ENCODE measurements at regions not wholly inside any gene's neighbourhood (a gene's known extent, or its start where the extent isn't known, plus 50 kb on each side); places are given as distances from the start of the nearest gene placed in this dataset.

DNA sequence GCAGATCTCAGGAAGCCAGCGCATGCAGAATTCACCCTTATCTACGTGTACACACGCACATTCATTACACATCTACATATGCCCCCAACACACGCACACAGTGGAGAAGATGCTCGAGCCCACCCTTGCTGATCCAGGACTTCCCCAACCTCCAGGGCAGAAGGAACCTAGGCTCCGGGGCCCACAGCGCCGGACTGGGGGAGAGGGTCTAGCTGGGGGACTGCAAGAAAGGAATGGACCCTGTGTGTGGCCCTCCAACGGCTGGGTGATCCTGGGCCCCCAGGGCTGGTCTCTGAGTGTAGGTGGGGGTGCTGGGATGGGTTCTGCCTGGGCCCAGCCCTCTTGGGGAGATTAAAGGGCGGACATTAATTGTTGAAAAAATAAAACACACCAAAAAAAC is 128.1 kb upstream of the C14orf180 start:
- Histone ChIP-seq H3K27ac (ENCODE audit: low read depth in 1 of 2, low read length in 2 of 2) (no peak overlapping the region), H3K9me3 (ENCODE audit: control insufficient read depth in 1 of 2, insufficient read depth in 1 of 2, low read length in 2 of 2) (peaks cover 7 to 12% of the 10 kb centered on the region in 2 experiments), H3K36me3 (ENCODE audit: insufficient read depth, low read length) (no peaks in the 10 kb centered on the region), H3K4me3 (ENCODE audit: low read length) (no peak overlapping the region), H3K4me1 (ENCODE audit: insufficient read depth, low read length) (no peaks in the 10 kb centered on the region), H3K27me3 (ENCODE audit: control insufficient read depth in 1 of 2, insufficient read depth in 2 of 2, low read length in 2 of 2) (peaks cover 16 to 17% of the 10 kb centered on the region in 2 experiments)
- ATAC-seq (ENCODE audit: poor library complexity) (no peak), DNase-seq (no peak)
- CTCF ChIA-PET = no interaction called here
- POLR2A ChIA-PET = no interaction called here
- intact Hi-C loops (cut with DNase I, micrococcal nuclease) = no loop called here
- Mint-ChIP-seq H3K4me3 (no peak overlapping the region), H3K9me3 (peaks cover 12% of the 10 kb centered on the region), H3K27me3 (peaks cover 41% of the 10 kb centered on the region), H3K4me1 (ENCODE audit: low read depth) (no peaks in the 10 kb centered on the region), H3K36me3 (ENCODE audit: low read depth) (no peaks in the 10 kb centered on the region), H3K27ac (no peak overlapping the region)
- TF ChIP-seq, protein P1, sequence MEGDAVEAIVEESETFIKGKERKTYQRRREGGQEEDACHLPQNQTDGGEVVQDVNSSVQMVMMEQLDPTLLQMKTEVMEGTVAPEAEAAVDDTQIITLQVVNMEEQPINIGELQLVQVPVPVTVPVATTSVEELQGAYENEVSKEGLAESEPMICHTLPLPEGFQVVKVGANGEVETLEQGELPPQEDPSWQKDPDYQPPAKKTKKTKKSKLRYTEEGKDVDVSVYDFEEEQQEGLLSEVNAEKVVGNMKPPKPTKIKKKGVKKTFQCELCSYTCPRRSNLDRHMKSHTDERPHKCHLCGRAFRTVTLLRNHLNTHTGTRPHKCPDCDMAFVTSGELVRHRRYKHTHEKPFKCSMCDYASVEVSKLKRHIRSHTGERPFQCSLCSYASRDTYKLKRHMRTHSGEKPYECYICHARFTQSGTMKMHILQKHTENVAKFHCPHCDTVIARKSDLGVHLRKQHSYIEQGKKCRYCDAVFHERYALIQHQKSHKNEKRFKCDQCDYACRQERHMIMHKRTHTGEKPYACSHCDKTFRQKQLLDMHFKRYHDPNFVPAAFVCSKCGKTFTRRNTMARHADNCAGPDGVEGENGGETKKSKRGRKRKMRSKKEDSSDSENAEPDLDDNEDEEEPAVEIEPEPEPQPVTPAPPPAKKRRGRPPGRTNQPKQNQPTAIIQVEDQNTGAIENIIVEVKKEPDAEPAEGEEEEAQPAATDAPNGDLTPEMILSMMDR (IDR thresholded peaks at IDR 0.05) = no peak

DNA sequence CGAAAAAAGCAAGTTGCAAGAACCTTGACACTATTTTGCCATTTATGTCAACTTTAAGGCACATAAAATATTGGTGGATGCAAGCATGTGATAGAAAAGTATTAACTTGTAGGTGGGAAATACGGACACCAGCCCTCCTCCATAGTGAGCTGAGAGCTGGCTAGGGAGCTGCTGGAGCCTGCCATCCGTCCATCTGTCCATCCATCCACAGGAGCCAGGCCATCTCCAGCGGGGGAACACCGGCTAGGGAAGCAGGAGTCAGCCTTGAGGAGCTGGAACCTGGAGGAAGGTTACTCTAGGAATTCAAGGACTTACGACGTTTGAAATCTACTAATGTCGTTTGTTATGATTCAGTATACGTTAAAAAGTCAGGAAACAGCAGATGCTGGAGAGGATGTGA is 120.7 kb upstream of the C14orf180 start:
- no peaks in the 10 kb centered on the region for H3K36me3 Mint-ChIP-seq (ENCODE audit: low read depth)
- peaks cover 0 to 5% of the 10 kb centered on the region in 2 experiments for H3K9me3 ChIP-seq (ENCODE audit: control insufficient read depth in 1 of 2, insufficient read depth in 1 of 2, low read length in 2 of 2)
- peaks cover 11% of the 10 kb centered on the region for H3K4me1 ChIP-seq (ENCODE audit: insufficient read depth, low read length)
- intact Hi-C loops (cut with DNase I, micrococcal nuclease) = no loop called here
- no peak overlapping the region for H3K4me3 ChIP-seq (ENCODE audit: low read length)
- H3K27ac Mint-ChIP-seq = no peak overlapping the region
- ChIA-PET POLR2A (no interaction called here), CTCF (no interaction called here)
- H3K27me3 ChIP-seq (ENCODE audit: control insufficient read depth in 1 of 2, insufficient read depth in 2 of 2, low read length in 2 of 2) = peaks cover 28 to 30% of the 10 kb centered on the region in 2 experiments
- DNase-seq (no peak), ATAC-seq (ENCODE audit: poor library complexity) (no peak)
- no peak overlapping the region for H3K27ac ChIP-seq (ENCODE audit: low read depth in 1 of 2, low read length in 2 of 2)
- no peak overlapping the region for H3K4me3 Mint-ChIP-seq
- TF ChIP-seq, protein P1 (IDR thresholded peaks at IDR 0.05) = no peak
- peaks cover 13% of the 10 kb centered on the region for H3K4me1 Mint-ChIP-seq (ENCODE audit: low read depth)
- H3K27me3 Mint-ChIP-seq = peaks cover 62% of the 10 kb centered on the region
- no peaks in the 10 kb centered on the region for H3K36me3 ChIP-seq (ENCODE audit: insufficient read depth, low read length)
- no peaks in the 10 kb centered on the region for H3K9me3 Mint-ChIP-seq

DNA sequence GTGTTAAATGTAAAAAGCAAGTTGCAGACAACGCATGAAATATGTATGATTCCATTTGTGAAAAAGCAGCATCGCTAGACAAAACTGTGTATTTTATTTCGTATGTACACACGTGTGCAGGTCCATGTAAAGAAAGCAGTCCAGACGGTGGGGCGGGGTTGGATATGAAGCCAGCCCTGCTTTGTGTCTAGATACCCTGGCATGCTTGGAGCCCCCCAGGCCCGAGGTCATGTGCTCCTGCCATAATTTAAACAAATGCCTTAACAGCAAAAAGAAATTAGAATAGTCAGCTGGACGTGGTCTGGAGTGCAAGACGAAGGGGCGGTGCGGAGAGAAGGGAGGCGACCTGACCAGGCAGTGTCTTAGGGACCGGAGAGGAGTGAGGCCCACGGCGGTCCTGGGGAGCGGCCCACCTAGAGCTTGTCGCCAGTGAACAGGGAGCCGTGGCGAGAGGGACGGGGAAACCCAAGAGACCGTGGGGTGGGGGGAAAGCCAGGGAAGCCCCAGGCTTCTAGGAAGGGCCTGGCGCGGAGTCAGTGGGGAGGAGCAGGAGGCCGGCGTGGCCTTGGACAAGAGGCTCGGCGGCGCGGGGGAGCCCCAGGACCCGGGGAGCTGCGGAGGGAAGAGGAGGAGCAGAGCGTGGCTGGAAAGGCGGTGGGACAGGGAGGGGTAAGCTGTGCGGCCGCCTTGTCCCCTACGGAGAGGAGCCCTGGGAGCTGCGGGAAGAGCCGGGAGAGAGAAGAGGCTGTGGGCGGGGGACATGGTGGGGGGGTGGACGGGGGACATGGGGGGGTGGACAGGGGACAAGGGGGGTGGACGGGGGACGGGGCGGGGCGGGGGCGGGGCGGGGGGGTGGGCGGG is 118.5 kb upstream of the C14orf180 start:
- Histone ChIP-seq H3K4me1 (ENCODE audit: insufficient read depth, low read length) (peaks cover 11% of the 10 kb centered on the region), H3K36me3 (ENCODE audit: insufficient read depth, low read length) (no peaks in the 10 kb centered on the region), H3K4me3 (ENCODE audit: low read length) (no peak overlapping the region), H3K27ac (ENCODE audit: low read depth in 1 of 2, low read length in 2 of 2) (no peak overlapping the region), H3K9me3 (ENCODE audit: control insufficient read depth in 1 of 2, insufficient read depth in 1 of 2, low read length in 2 of 2) (peaks cover 0 to 5% of the 10 kb centered on the region in 2 experiments), H3K27me3 (ENCODE audit: control insufficient read depth in 1 of 2, insufficient read depth in 2 of 2, low read length in 2 of 2) (peaks cover 28 to 36% of the 10 kb centered on the region in 2 experiments)
- H3K4me3 Mint-ChIP-seq = peak overlapping the region; percentile 5
- intact Hi-C loops (cut with DNase I, micrococcal nuclease) = no loop called here
- no peak for DNase-seq
- TF ChIP-seq, protein P1 (IDR thresholded peaks at IDR 0.05) = no peak
- H3K27ac Mint-ChIP-seq = no peak overlapping the region
- peaks cover 13% of the 10 kb centered on the region for H3K4me1 Mint-ChIP-seq (ENCODE audit: low read depth)
- no peak for ATAC-seq (ENCODE audit: poor library complexity)
- no peaks in the 10 kb centered on the region for H3K9me3 Mint-ChIP-seq
- peaks cover 80% of the 10 kb centered on the region for H3K27me3 Mint-ChIP-seq
- H3K36me3 Mint-ChIP-seq (ENCODE audit: low read depth) = no peaks in the 10 kb centered on the region
- ChIA-PET CTCF (no interaction called here), POLR2A (no interaction called here)
